ENCODE measurements at regions not wholly inside any gene's neighbourhood (a gene's known extent, or its start where the extent isn't known, plus 50 kb on each side); places are given as distances from the start of the nearest gene placed in this dataset.

GRCh38 chr5:20351849-20352248, 363.8 kb upstream of the CDH18 start:
- DNase-seq (ENCODE audit: extremely low spot score), result no peak
- POLR2A ChIA-PET, result no interaction called here
- TF ChIP-seq CTBP1 (IDR thresholded peaks at IDR 0.05; ENCODE audit: borderline replicate concordance), result no peak
- TF ChIP-seq BHLHE40 (IDR thresholded peaks at IDR 0.05; ENCODE audit: borderline replicate concordance), result no peak
- no peak for TF ChIP-seq SUZ12 (IDR thresholded peaks at IDR 0.05)
- TF ChIP-seq FOXK2 (IDR thresholded peaks at IDR 0.05), result no peak
- no peak for TF ChIP-seq NFRKB (IDR thresholded peaks at IDR 0.05)
- TF ChIP-seq FOXA1 (IDR thresholded peaks at IDR 0.05), result no peak
- TF ChIP-seq ZNF384 (IDR thresholded peaks at IDR 0.05), result no peak
- TF ChIP-seq FOXM1 (IDR thresholded peaks at IDR 0.05; ENCODE audit: borderline replicate concordance), result no peak
- TF ChIP-seq SP1 (IDR thresholded peaks at IDR 0.05), result no peak
- no peak for TF ChIP-seq LEF1 (IDR thresholded peaks at IDR 0.05; ENCODE audit: borderline replicate concordance)
- no peak for TF ChIP-seq L3MBTL2 (conservative IDR thresholded peaks at IDR 0.05)
- no peak for TF ChIP-seq ARNT (IDR thresholded peaks at IDR 0.05)
- TF ChIP-seq TARDBP (IDR thresholded peaks at IDR 0.05), result no peak
- TF ChIP-seq PKNOX1 (IDR thresholded peaks at IDR 0.05), result no peak
- TF ChIP-seq ELF4 (IDR thresholded peaks at IDR 0.05), result no peak
- no peak for TF ChIP-seq HDGF (IDR thresholded peaks at IDR 0.05; ENCODE audit: borderline replicate concordance)
- CTCF ChIA-PET, result no interaction called here

- ChIA-PET CTCF (no interaction called here), POLR2A (no interaction called here)
- TF ChIP-seq BHLHE40 (IDR thresholded peaks at IDR 0.05; ENCODE audit: borderline replicate concordance) (no peak), ZNF384 (IDR thresholded peaks at IDR 0.05) (no peak), TARDBP (IDR thresholded peaks at IDR 0.05) (no peak), ELF4 (IDR thresholded peaks at IDR 0.05) (no peak), ARNT (IDR thresholded peaks at IDR 0.05) (no peak)
- no peak for DNase-seq (ENCODE audit: extremely low spot score)
Observed at GRCh38 chr5:20348321-20348720, 360.3 kb upstream of the CDH18 start.

DNA sequence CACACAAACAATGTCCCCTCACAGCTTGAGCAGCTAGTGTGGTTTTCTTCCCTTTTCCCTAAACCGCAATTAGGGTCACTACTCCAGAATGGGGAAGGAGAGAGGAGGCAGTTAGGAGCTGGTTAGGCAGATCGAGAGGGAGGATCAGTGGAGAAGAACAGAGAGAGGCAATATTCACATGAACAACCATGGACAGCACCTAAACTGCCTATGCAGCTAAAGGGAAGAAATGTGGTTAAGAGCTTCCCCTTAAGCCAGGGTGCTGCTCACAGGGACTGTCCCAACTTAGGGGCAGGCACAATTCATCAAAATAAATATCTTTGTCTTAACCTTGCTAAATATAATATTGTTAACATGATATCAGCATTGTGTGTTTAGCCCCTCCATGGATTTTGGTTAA, 359.3 kb upstream of the CDH18 start:
- CTCF ChIA-PET, result no interaction called here
- DNase-seq (ENCODE audit: extremely low spot score), result no peak
- TF ChIP-seq L3MBTL2 (conservative IDR thresholded peaks at IDR 0.05), result no peak
- no peak for TF ChIP-seq NFRKB (IDR thresholded peaks at IDR 0.05)
- no peak for TF ChIP-seq BHLHE40 (IDR thresholded peaks at IDR 0.05; ENCODE audit: borderline replicate concordance)
- no peak for TF ChIP-seq LEF1 (IDR thresholded peaks at IDR 0.05; ENCODE audit: borderline replicate concordance)
- no peak for TF ChIP-seq SUZ12 (IDR thresholded peaks at IDR 0.05)
- TF ChIP-seq ELF4 (IDR thresholded peaks at IDR 0.05), result no peak
- no peak for TF ChIP-seq FOXM1 (IDR thresholded peaks at IDR 0.05; ENCODE audit: borderline replicate concordance)
- TF ChIP-seq PKNOX1 (IDR thresholded peaks at IDR 0.05), result no peak
- TF ChIP-seq FOXK2 (IDR thresholded peaks at IDR 0.05), result no peak
- POLR2A ChIA-PET, result no interaction called here

GRCh38 chr5:20340126-20340525, 352.1 kb upstream of the CDH18 start:
- TF ChIP-seq SUZ12 (IDR thresholded peaks at IDR 0.05), result no peak
- TF ChIP-seq NFRKB (IDR thresholded peaks at IDR 0.05), result no peak
- no peak for TF ChIP-seq BHLHE40 (IDR thresholded peaks at IDR 0.05; ENCODE audit: borderline replicate concordance)
- TF ChIP-seq SP1 (IDR thresholded peaks at IDR 0.05), result no peak
- no peak for TF ChIP-seq FOXK2 (IDR thresholded peaks at IDR 0.05)
- no peak for TF ChIP-seq L3MBTL2 (conservative IDR thresholded peaks at IDR 0.05)
- TF ChIP-seq LEF1 (IDR thresholded peaks at IDR 0.05; ENCODE audit: borderline replicate concordance), result no peak
- TF ChIP-seq ELF4 (IDR thresholded peaks at IDR 0.05), result no peak
- TF ChIP-seq CTBP1 (IDR thresholded peaks at IDR 0.05; ENCODE audit: borderline replicate concordance), result no peak
- no peak for TF ChIP-seq HDGF (IDR thresholded peaks at IDR 0.05; ENCODE audit: borderline replicate concordance)
- no peak for TF ChIP-seq FOXM1 (IDR thresholded peaks at IDR 0.05; ENCODE audit: borderline replicate concordance)
- no peak for TF ChIP-seq ARNT (IDR thresholded peaks at IDR 0.05)
- no peak for TF ChIP-seq TARDBP (IDR thresholded peaks at IDR 0.05)
- TF ChIP-seq PKNOX1 (IDR thresholded peaks at IDR 0.05), result no peak
- TF ChIP-seq ZNF384 (IDR thresholded peaks at IDR 0.05), result no peak
- no peak for TF ChIP-seq FOXA1 (IDR thresholded peaks at IDR 0.05)
- POLR2A ChIA-PET, result no interaction called here
- CTCF ChIA-PET, result no interaction called here

GRCh38 chr5:20335978-20336377, 348.0 kb upstream of the CDH18 start:
- no peak for DNase-seq (ENCODE audit: extremely low spot score)
- no peak for TF ChIP-seq CTBP1 (IDR thresholded peaks at IDR 0.05; ENCODE audit: borderline replicate concordance)
- TF ChIP-seq HDGF (IDR thresholded peaks at IDR 0.05; ENCODE audit: borderline replicate concordance), result no peak
- no peak for TF ChIP-seq LEF1 (IDR thresholded peaks at IDR 0.05; ENCODE audit: borderline replicate concordance)
- no peak for TF ChIP-seq FOXA1 (IDR thresholded peaks at IDR 0.05)
- no peak for TF ChIP-seq SP1 (IDR thresholded peaks at IDR 0.05)
- TF ChIP-seq ZNF384 (IDR thresholded peaks at IDR 0.05), result no peak
- no peak for TF ChIP-seq ARNT (IDR thresholded peaks at IDR 0.05)
- TF ChIP-seq TARDBP (IDR thresholded peaks at IDR 0.05), result no peak
- TF ChIP-seq NFRKB (IDR thresholded peaks at IDR 0.05), result no peak
- no peak for TF ChIP-seq ELF4 (IDR thresholded peaks at IDR 0.05)
- TF ChIP-seq L3MBTL2 (conservative IDR thresholded peaks at IDR 0.05), result no peak
- no peak for TF ChIP-seq BHLHE40 (IDR thresholded peaks at IDR 0.05; ENCODE audit: borderline replicate concordance)
- no peak for TF ChIP-seq FOXK2 (IDR thresholded peaks at IDR 0.05)
- no peak for TF ChIP-seq SUZ12 (IDR thresholded peaks at IDR 0.05)
- POLR2A ChIA-PET, result no interaction called here
- CTCF ChIA-PET, result interaction anchor here (0.6 kb wide), 1 partner anchor 366 kb away, joined by 3 read pairs; no protein-coding TSS in a partner anchor

More at GRCh38 chr5:20340126-20340525, 352.1 kb upstream of the CDH18 start:
- no peak for DNase-seq (ENCODE audit: extremely low spot score)

DNA sequence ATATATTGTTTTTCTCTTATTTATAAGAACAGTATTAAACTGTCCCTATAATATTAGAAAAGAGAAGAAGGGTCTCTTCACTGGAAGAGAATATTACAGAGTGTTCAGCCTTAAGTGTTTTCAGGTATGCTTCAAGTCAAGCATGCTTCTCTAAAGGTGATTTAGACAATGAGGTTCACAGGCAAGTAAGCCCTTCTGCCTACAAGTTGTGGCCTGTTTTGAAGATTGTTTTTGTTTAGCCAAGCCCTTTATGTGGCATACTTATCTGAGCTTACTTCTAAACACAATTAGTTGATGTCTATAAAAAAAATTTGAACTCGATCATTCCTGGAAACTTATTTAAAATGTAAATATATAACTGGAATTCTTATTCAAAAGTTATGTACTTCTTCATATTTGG, 343.8 kb upstream of the CDH18 start:
- ChIA-PET CTCF (no interaction called here), POLR2A (no interaction called here)
- no peak for TF ChIP-seq SP1 (IDR thresholded peaks at IDR 0.05)
- no peak for DNase-seq (ENCODE audit: extremely low spot score)

GRCh38 chr5:20323323-20323722, 335.3 kb upstream of the CDH18 start:
- CTCF ChIA-PET, result no interaction called here
- TF ChIP-seq FOXK2 (IDR thresholded peaks at IDR 0.05) (no peak), ARNT (IDR thresholded peaks at IDR 0.05) (no peak), HDGF (IDR thresholded peaks at IDR 0.05; ENCODE audit: borderline replicate concordance) (no peak), BHLHE40 (IDR thresholded peaks at IDR 0.05; ENCODE audit: borderline replicate concordance) (no peak), SUZ12 (IDR thresholded peaks at IDR 0.05) (no peak), NFRKB (IDR thresholded peaks at IDR 0.05) (no peak)
- POLR2A ChIA-PET, result no interaction called here
- no peak for DNase-seq (ENCODE audit: extremely low spot score)
